ENCODE measurements at regions not wholly inside any gene's neighbourhood (a gene's known extent, or its start where the extent isn't known, plus 50 kb on each side); places are given as distances from the start of the nearest gene placed in this dataset.
"Not testable (repeated sequence)": the region's sequence is repeated elsewhere in the genome, so short reads cannot be mapped to it uniquely, and the experiment has no call there.

GRCh38 chr21:14903172-14903865, 161.5 kb downstream of the NRIP1 start:
- DNase-seq (ENCODE audit: low read depth), result no peak

- no peak for DNase-seq (ENCODE audit: low read depth)
These were observed 163.3 kb downstream of the NRIP1 start for GRCh38 chr21:14901482-14901958.

GRCh38 chr21:14900611-14901010, 164.2 kb downstream of the NRIP1 start:
- no peak for DNase-seq (ENCODE audit: low read depth)

- DNase-seq (ENCODE audit: low read depth), result no peak
These were observed 164.7 kb downstream of the NRIP1 start for GRCh38 chr21:14900058-14900457.

GRCh38 chr21:14895792-14896191, 169.0 kb downstream of the NRIP1 start:
- DNase-seq (ENCODE audit: low read depth), result no peak

- DNase-seq (ENCODE audit: low read depth), result no peak
These were observed 174.7 kb downstream of the NRIP1 start for GRCh38 chr21:14890141-14890540.

- DNase-seq (ENCODE audit: low read depth), result no peak
These were observed 175.6 kb downstream of the NRIP1 start for GRCh38 chr21:14889080-14889810.

- DNase-seq (ENCODE audit: low read depth), result no peak
These were observed 176.6 kb downstream of the NRIP1 start for GRCh38 chr21:14888202-14888601.

GRCh38 chr21:14886001-14886400, 178.8 kb downstream of the NRIP1 start:
- DNase-seq (ENCODE audit: low read depth), result no peak

GRCh38 chr21:14883351-14883750, 181.4 kb downstream of the NRIP1 start:
- no peak for DNase-seq (ENCODE audit: low read depth)

- not testable (repeated sequence) for DNase-seq (ENCODE audit: low read depth)
These were observed 182.3 kb downstream of the NRIP1 start for GRCh38 chr21:14882545-14882944.

GRCh38 chr21:14881863-14882499, 182.8 kb downstream of the NRIP1 start:
- DNase-seq (ENCODE audit: low read depth), result no peak

- DNase-seq (ENCODE audit: low read depth), result no peak
These were observed 183.9 kb downstream of the NRIP1 start for GRCh38 chr21:14880922-14881321.

GRCh38 chr21:14879458-14879857, 185.3 kb downstream of the NRIP1 start:
- no peak for DNase-seq (ENCODE audit: low read depth)

- DNase-seq (ENCODE audit: low read depth), result no peak
These were observed 185.8 kb downstream of the NRIP1 start for GRCh38 chr21:14878971-14879370.

GRCh38 chr21:14877581-14878228, 187.1 kb downstream of the NRIP1 start:
- no peak for DNase-seq (ENCODE audit: low read depth)

GRCh38 chr21:14876524-14876840, 188.3 kb downstream of the NRIP1 start:
- DNase-seq (ENCODE audit: low read depth), result no peak

GRCh38 chr21:14875704-14876523, 188.9 kb downstream of the NRIP1 start:
- no peak for DNase-seq (ENCODE audit: low read depth)

GRCh38 chr21:14875186-14875585, 189.6 kb downstream of the NRIP1 start:
- no peak for DNase-seq (ENCODE audit: low read depth)

GRCh38 chr21:14874379-14874778, 190.4 kb downstream of the NRIP1 start:
- DNase-seq (ENCODE audit: low read depth), result no peak

GRCh38 chr21:14871861-14872260, 192.9 kb downstream of the NRIP1 start:
- no peak for DNase-seq (ENCODE audit: low read depth)

GRCh38 chr21:14870853-14871149, 194.0 kb downstream of the NRIP1 start:
- no peak for DNase-seq (ENCODE audit: low read depth)

Data from T-helper 22 cell (primary cell).